ENCODE measurements at regions not wholly inside any gene's neighbourhood (a gene's known extent, or its start where the extent isn't known, plus 50 kb on each side); places are given as distances from the start of the nearest gene placed in this dataset.

DNA sequence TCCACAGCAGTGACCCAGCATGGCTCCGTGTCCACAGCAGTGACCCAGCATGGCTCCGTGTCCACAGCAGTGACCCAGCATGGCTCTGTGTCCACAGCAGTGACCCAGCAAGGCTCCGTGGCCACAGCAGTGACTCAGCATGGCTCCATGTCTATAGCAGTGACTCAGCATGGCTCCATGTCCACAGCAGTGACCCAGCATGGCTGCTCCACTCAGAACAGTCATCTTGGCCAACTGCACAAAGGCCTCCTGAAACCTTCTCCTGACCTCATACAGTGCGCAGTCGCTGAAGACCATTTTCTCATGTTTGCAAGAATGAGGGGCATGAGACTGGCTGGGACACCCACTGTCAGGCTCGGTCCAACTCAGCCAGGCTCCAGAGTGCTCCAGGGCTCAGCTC, 333.4 kb upstream of the RAB6C start:
- H3K9me3 ChIP-seq (ENCODE audit: low read length) = no peaks in the 10 kb centered on the region
- H3K4me2 ChIP-seq (ENCODE audit: low read depth, low read length) = no peak overlapping the region
- ATAC-seq (no peak), FAIRE-seq (no peak), DNase-seq (ENCODE audit: low spot score) (no peak)
- no peaks in the 10 kb centered on the region for H3K4me1 ChIP-seq (ENCODE audit: insufficient read depth, low read length)
- WGBS (ENCODE audit: low lambda C conversion rate) = 9% methylated on average over 4 of the region's 6 CpGs
- BruUV-seq (replicated peaks) = no TSS peak
- H3K4me3 ChIP-seq (replicated peaks in 1 of 3; ENCODE audit: insufficient read depth in 1 of 3, low read depth in 2 of 3, low read length in 3 of 3) = no peak overlapping the region
- H3K27ac ChIP-seq (ENCODE audit: extremely low read length, insufficient read depth, low read length) = no peak overlapping the region
- H3K79me2 ChIP-seq (ENCODE audit: insufficient read depth, low read length) = no peaks in the 10 kb centered on the region
- TF ChIP-seq MAFK (conservative IDR thresholded peaks at IDR 0.05 in 1 of 2, IDR thresholded peaks at IDR 0.05 in 1 of 2; ENCODE audit: low read length in 2 of 2) = peak in 1 of 2 experiments; percentile 27; a peak in 1 of 4 replicates
- TF ChIP-seq, protein P1, sequence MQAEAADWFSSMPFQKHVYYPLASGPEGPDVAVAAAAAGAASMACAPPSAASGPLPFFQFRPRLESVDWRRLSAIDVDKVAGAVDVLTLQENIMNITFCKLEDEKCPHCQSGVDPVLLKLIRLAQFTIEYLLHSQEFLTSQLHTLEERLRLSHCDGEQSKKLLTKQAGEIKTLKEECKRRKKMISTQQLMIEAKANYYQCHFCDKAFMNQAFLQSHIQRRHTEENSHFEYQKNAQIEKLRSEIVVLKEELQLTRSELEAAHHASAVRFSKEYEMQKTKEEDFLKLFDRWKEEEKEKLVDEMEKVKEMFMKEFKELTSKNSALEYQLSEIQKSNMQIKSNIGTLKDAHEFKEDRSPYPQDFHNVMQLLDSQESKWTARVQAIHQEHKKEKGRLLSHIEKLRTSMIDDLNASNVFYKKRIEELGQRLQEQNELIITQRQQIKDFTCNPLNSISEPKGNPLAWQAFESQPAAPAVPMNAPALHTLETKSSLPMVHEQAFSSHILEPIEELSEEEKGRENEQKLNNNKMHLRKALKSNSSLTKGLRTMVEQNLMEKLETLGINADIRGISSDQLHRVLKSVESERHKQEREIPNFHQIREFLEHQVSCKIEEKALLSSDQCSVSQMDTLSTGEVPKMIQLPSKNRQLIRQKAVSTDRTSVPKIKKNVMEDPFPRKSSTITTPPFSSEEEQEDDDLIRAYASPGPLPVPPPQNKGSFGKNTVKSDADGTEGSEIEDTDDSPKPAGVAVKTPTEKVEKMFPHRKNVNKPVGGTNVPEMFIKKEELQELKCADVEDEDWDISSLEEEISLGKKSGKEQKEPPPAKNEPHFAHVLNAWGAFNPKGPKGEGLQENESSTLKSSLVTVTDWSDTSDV (CRISPR knock-in tag; IDR thresholded peaks at IDR 0.05) = no peak
- intact Hi-C loops (cut with micrococcal nuclease; ENCODE audit: unreplicated experiment) = no loop called here
- H2AFZ ChIP-seq (ENCODE audit: low read length) = no peak overlapping the region
- H3K9ac ChIP-seq (ENCODE audit: insufficient read depth, low read depth, low read length) = no peak overlapping the region
- no peaks in the 10 kb centered on the region for H3K36me3 ChIP-seq (replicated peaks in 1 of 2; ENCODE audit: control insufficient read depth in 1 of 2, insufficient read depth in 2 of 2, low read length in 2 of 2)
- POLR2A ChIA-PET = no interaction called here
- H3K27me3 ChIP-seq (ENCODE audit: control insufficient read depth in 1 of 2, insufficient read depth in 2 of 2, low read length in 2 of 2) = peaks cover 0 to 19% of the 10 kb centered on the region in 2 experiments; a peak in 2 of 5 replicates
- H4K20me1 ChIP-seq (ENCODE audit: insufficient read depth, low read length) = no peaks in the 10 kb centered on the region
- CTCF ChIA-PET (ENCODE audit: low intra/inter-chr PET ratio, low total read pairs) = no interaction called here
- in situ Hi-C loops (cut with HindIII; ENCODE audit: extremely low pct_ligation_motif_present, low pct_unique_long_range_greater_than_20kb) = no loop called here

DNA sequence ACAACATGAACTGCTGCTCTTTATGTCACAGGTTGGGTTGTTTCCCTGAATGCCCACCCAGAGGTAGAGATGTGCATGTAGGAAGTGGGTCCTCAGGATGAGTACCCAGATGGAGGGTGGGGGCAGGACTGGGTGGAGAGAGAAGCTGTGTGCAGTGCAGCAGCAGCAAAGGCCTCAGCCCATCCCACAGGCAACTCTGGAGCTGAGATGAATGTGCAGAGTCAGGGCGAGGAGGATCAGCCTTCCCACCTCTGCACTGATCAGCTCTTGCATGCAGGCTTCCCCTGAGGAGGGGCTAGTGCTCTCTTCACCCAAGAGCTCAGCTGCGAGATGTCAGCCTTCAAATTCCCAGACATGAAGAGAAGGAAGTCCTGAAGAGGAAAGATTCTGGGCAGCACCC, 326.2 kb upstream of the RAB6C start:
- FAIRE-seq (no peak), ATAC-seq (no peak), DNase-seq (ENCODE audit: low spot score) (no peak)
- no peak for TF ChIP-seq ADNP (CRISPR knock-in tag; IDR thresholded peaks at IDR 0.05)
- no peak for TF ChIP-seq REXO4 (CRISPR knock-in tag; IDR thresholded peaks at IDR 0.05; ENCODE audit: borderline replicate concordance)
- no peak for TF ChIP-seq KDM6A (CRISPR knock-in tag; IDR thresholded peaks at IDR 0.05; ENCODE audit: low read depth)
- TF ChIP-seq YEATS4 (CRISPR knock-in tag; IDR thresholded peaks at IDR 0.05; ENCODE audit: borderline replicate concordance) = no peak
- no peak for TF ChIP-seq EEA1 (CRISPR knock-in tag; IDR thresholded peaks at IDR 0.05; ENCODE audit: borderline replicate concordance)
- no peak for TF ChIP-seq ZNF790 (CRISPR knock-in tag; IDR thresholded peaks at IDR 0.05; ENCODE audit: borderline replicate concordance)
- TF ChIP-seq, protein P2, sequence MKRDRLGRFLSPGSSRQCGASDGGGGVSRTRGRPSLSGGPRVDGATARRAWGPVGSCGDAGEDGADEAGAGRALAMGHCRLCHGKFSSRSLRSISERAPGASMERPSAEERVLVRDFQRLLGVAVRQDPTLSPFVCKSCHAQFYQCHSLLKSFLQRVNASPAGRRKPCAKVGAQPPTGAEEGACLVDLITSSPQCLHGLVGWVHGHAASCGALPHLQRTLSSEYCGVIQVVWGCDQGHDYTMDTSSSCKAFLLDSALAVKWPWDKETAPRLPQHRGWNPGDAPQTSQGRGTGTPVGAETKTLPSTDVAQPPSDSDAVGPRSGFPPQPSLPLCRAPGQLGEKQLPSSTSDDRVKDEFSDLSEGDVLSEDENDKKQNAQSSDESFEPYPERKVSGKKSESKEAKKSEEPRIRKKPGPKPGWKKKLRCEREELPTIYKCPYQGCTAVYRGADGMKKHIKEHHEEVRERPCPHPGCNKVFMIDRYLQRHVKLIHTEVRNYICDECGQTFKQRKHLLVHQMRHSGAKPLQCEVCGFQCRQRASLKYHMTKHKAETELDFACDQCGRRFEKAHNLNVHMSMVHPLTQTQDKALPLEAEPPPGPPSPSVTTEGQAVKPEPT (CRISPR knock-in tag; IDR thresholded peaks at IDR 0.05; ENCODE audit: low read depth) = no peak
- H3K27me3 ChIP-seq (ENCODE audit: control insufficient read depth in 1 of 2, insufficient read depth in 2 of 2, low read length in 2 of 2) = peaks cover 0 to 21% of the 10 kb centered on the region in 2 experiments; a peak in 3 of 5 replicates
- no peaks in the 10 kb centered on the region for H3K79me2 ChIP-seq (ENCODE audit: insufficient read depth, low read length)
- no peak overlapping the region for H2AFZ ChIP-seq (ENCODE audit: low read length)
- H3K4me1 ChIP-seq (ENCODE audit: insufficient read depth, low read length) = 0 out of 2 replicates have a peak, but pooled peaks cover 4% of the 10 kb centered on the region
- no peak overlapping the region for H3K27ac ChIP-seq (ENCODE audit: extremely low read length, insufficient read depth, low read length)
- H3K9me3 ChIP-seq (ENCODE audit: low read length) = no peaks in the 10 kb centered on the region; the same call in 1 of the 2 replicates
- CTCF ChIA-PET (ENCODE audit: low intra/inter-chr PET ratio, low total read pairs) = no interaction called here
- POLR2A ChIA-PET = no interaction called here
- no peaks in the 10 kb centered on the region for H3K36me3 ChIP-seq (replicated peaks in 1 of 2; ENCODE audit: control insufficient read depth in 1 of 2, insufficient read depth in 2 of 2, low read length in 2 of 2)
- H3K4me3 ChIP-seq (replicated peaks in 1 of 3; ENCODE audit: insufficient read depth in 1 of 3, low read depth in 2 of 3, low read length in 3 of 3) = no peak overlapping the region
- WGBS (ENCODE audit: low lambda C conversion rate) = 10% methylated on average over 2 of the region's 2 CpGs
- H4K20me1 ChIP-seq (ENCODE audit: insufficient read depth, low read length) = no peaks in the 10 kb centered on the region
- BruUV-seq (replicated peaks) = no TSS peak
- in situ Hi-C loops (cut with HindIII; ENCODE audit: extremely low pct_ligation_motif_present, low pct_unique_long_range_greater_than_20kb) = no loop called here
- no peak overlapping the region for H3K9ac ChIP-seq (ENCODE audit: insufficient read depth, low read depth, low read length)
- intact Hi-C loops (cut with micrococcal nuclease; ENCODE audit: unreplicated experiment) = no loop called here
- no peak overlapping the region for H3K4me2 ChIP-seq (ENCODE audit: low read depth, low read length)
